IMR-90 (cell line): ENCODE measurements at regions not wholly inside any gene's neighbourhood (a gene's known extent, or its start where the extent isn't known, plus 50 kb on each side); places are given as distances from the start of the nearest gene placed in this dataset.

Experiments used
- BHLHE40 ChIP-seq: fragments of 150-350 bp; IDR thresholded peaks from 2 replicates; pipeline ENCODE4 v1.6.1; 2016; ENCODE audit warnings: mild to moderate bottlenecking, low read depth, low read length
- CEBPB ChIP-seq: IDR thresholded peaks from 2 replicates; pipeline ENCODE4 v1.6.1; 2012; ENCODE audit warnings: low read depth, low read length, improper control_type of control experiment
- ELK1 ChIP-seq: fragments of 150-350 bp; IDR thresholded peaks from 2 replicates; pipeline ENCODE4 v1.6.1; 2016; ENCODE audit warnings: low read depth, mild to moderate bottlenecking, low read length, moderate library complexity, borderline replicate concordance
- FOS ChIP-seq: fragments of 150-350 bp; IDR thresholded peaks from 2 replicates; pipeline ENCODE4 v1.6.1; 2016; ENCODE audit warnings: low read depth, low read length
- MAZ ChIP-seq: IDR thresholded peaks from 2 replicates; pipeline ENCODE4 v1.6.1; 2012; ENCODE audit warnings: low read depth, mild to moderate bottlenecking, low read length, improper control_type of control experiment, moderate library complexity, borderline replicate concordance
- MXI1 ChIP-seq: IDR thresholded peaks from 2 replicates; pipeline ENCODE4 v1.6.1; 2012; ENCODE audit warnings: low read depth, mild to moderate bottlenecking, low read length, moderate library complexity, borderline replicate concordance
- POLR2A ChIP-seq: IDR thresholded peaks from 2 replicates; pipeline ENCODE4 v1.6.1; 2012; ENCODE audit warnings: mild to moderate bottlenecking, low read depth, low read length
- RAD21 ChIP-seq: IDR thresholded peaks from 2 replicates; pipeline ENCODE4 v1.6.1; 2012; ENCODE audit warnings: low read length, improper control_type of control experiment
- RCOR1 ChIP-seq: IDR thresholded peaks from 2 replicates; pipeline ENCODE4 v1.6.1; 2012; ENCODE audit warnings: mild to moderate bottlenecking, low read length, improper control_type of control experiment; ENCODE audit not compliant: insufficient replicate concordance
- RFX5 ChIP-seq: IDR thresholded peaks from 2 replicates; pipeline ENCODE4 v1.8.0; 2012; ENCODE audit warnings: low read depth, mild to moderate bottlenecking, low read length, moderate library complexity
- SMC3 ChIP-seq: fragments of 150-350 bp; IDR thresholded peaks from 2 replicates; pipeline ENCODE4 v1.6.1; 2016; ENCODE audit warnings: low read depth, mild to moderate bottlenecking, antibody characterized with exemption, low read length, moderate library complexity
- USF2 ChIP-seq: fragments of 150-350 bp; IDR thresholded peaks from 2 replicates; pipeline ENCODE4 v1.6.1; 2017; ENCODE audit warnings: mild to moderate bottlenecking, antibody characterized with exemption, low read length, low read depth
- TF ChIP-seq, protein P1 (sequence below): conservative IDR thresholded peaks from 2 replicates; pipeline ENCODE4 v1.5.1; 2012; ENCODE audit warnings: mild to moderate bottlenecking, low read depth, low read length, improper control_type of control experiment

- TF ChIP-seq, protein P1, sequence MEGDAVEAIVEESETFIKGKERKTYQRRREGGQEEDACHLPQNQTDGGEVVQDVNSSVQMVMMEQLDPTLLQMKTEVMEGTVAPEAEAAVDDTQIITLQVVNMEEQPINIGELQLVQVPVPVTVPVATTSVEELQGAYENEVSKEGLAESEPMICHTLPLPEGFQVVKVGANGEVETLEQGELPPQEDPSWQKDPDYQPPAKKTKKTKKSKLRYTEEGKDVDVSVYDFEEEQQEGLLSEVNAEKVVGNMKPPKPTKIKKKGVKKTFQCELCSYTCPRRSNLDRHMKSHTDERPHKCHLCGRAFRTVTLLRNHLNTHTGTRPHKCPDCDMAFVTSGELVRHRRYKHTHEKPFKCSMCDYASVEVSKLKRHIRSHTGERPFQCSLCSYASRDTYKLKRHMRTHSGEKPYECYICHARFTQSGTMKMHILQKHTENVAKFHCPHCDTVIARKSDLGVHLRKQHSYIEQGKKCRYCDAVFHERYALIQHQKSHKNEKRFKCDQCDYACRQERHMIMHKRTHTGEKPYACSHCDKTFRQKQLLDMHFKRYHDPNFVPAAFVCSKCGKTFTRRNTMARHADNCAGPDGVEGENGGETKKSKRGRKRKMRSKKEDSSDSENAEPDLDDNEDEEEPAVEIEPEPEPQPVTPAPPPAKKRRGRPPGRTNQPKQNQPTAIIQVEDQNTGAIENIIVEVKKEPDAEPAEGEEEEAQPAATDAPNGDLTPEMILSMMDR: no peak
- no peak for TF ChIP-seq POLR2A
- no peak for TF ChIP-seq FOS
- TF ChIP-seq BHLHE40: no peak
- TF ChIP-seq RFX5: no peak
- no peak for TF ChIP-seq RCOR1
- no peak for TF ChIP-seq CEBPB
- TF ChIP-seq ELK1: no peak
- TF ChIP-seq USF2: no peak
- no peak for TF ChIP-seq SMC3
- TF ChIP-seq MAZ: no peak
- TF ChIP-seq RAD21: no peak
- TF ChIP-seq MXI1: no peak
These were observed 123.1 kb upstream of the GPR12 start for GRCh38 chr13:26883613-26884257.
